H9 (cell line): ENCODE measurements at regions not wholly inside any gene's neighbourhood (a gene's known extent, or its start where the extent isn't known, plus 50 kb on each side); places are given as distances from the start of the nearest gene placed in this dataset.

ENCODE experiments used
- DNase-seq: peaks from one replicate; pipeline ENCODE4 v3.0.0-alpha.2; 2017
- H2AFZ ChIP-seq: one replicate; pipeline ENCODE4 v1.6.1; 2013; ENCODE audit warnings: mild to moderate bottlenecking, low read length, control low read depth, moderate library complexity
- H2AK5ac ChIP-seq: 2 replicates; pipeline ENCODE4 v1.6.1; 2013; ENCODE audit warnings: low read length, control low read depth, mixed read lengths; ENCODE audit not compliant: insufficient read length
- H2BK120ac ChIP-seq: one replicate; pipeline ENCODE4 v1.6.1; 2013; ENCODE audit warnings: low read depth, mild to moderate bottlenecking, low read length, control low read depth, inconsistent platforms; ENCODE audit not compliant: poor library complexity, severe bottlenecking
- H2BK12ac ChIP-seq: 2 replicates; pipeline ENCODE4 v1.6.1; 2013; ENCODE audit warnings: low read length, control low read depth, mixed read lengths, low read depth; ENCODE audit not compliant: insufficient read length
- H2BK15ac ChIP-seq: 2 replicates; pipeline ENCODE4 v1.6.1; 2013; ENCODE audit warnings: low read depth, low read length, control low read depth
- H2BK20ac ChIP-seq: one replicate; pipeline ENCODE4 v1.6.1; 2013; ENCODE audit warnings: low read depth, mild to moderate bottlenecking, low read length, control low read depth, inconsistent platforms; ENCODE audit not compliant: poor library complexity, severe bottlenecking
- H2BK5ac ChIP-seq: 2 replicates; pipeline ENCODE4 v1.6.1; 2013; ENCODE audit warnings: low read length, control low read depth, mixed read lengths; ENCODE audit not compliant: insufficient read length
- H3K14ac ChIP-seq: 2 replicates; pipeline ENCODE4 v1.6.1; 2013; ENCODE audit warnings: low read length, control low read depth; ENCODE audit not compliant: insufficient read depth
- H3K18ac ChIP-seq: 2 replicates; pipeline ENCODE4 v1.6.1; 2013; ENCODE audit warnings: low read depth, mild to moderate bottlenecking, mixed read lengths, low read length, control low read depth; ENCODE audit not compliant: insufficient read length
- H3K23ac ChIP-seq: 2 replicates; pipeline ENCODE4 v1.6.1; 2013; ENCODE audit warnings: low read length, control low read depth, mixed read lengths, low read depth; ENCODE audit not compliant: insufficient read length
- H3K23me2 ChIP-seq: 2 replicates; pipeline ENCODE4 v1.6.1; 2013; ENCODE audit warnings: low read depth, mild to moderate bottlenecking, mixed read lengths, low read length, control low read depth; ENCODE audit not compliant: insufficient read length, poor library complexity, severe bottlenecking
- H3K27ac ChIP-seq: 2 replicates; pipeline ENCODE4 v1.5.1; 2013; ENCODE audit warnings: low read length, control low read depth, mixed read lengths, low read depth; ENCODE audit not compliant: insufficient read length
- H3K27me3 ChIP-seq: 2 replicates; pipeline ENCODE4 v1.6.1; 2013; ENCODE audit warnings: low read length, control low read depth, inconsistent platforms; ENCODE audit not compliant: insufficient read depth
- H3K4ac ChIP-seq: 2 replicates; pipeline ENCODE4 v1.6.1; 2013; ENCODE audit warnings: low read depth, mild to moderate bottlenecking, control low read depth, inconsistent platforms, low read length, moderate library complexity
- H3K4me1 ChIP-seq: 2 replicates; pipeline ENCODE4 v1.6.1; 2013; ENCODE audit warnings: low read length, control low read depth, inconsistent platforms; ENCODE audit not compliant: insufficient read depth
- H3K4me2 ChIP-seq: 2 replicates; pipeline ENCODE4 v1.6.1; 2013; ENCODE audit warnings: low read length, control low read depth, mixed read lengths; ENCODE audit not compliant: insufficient read length, insufficient read depth
- H3K56ac ChIP-seq: 2 replicates; pipeline ENCODE4 v1.6.1; 2013; ENCODE audit warnings: low read depth, mild to moderate bottlenecking, mixed read lengths, low read length, control low read depth; ENCODE audit not compliant: insufficient read length
- H3K79me1 ChIP-seq: 2 replicates; pipeline ENCODE4 v1.6.1; 2013; ENCODE audit warnings: low read depth, mild to moderate bottlenecking, moderate library complexity, low read length, control low read depth, inconsistent platforms; ENCODE audit not compliant: insufficient read depth, poor library complexity, severe bottlenecking
- H3K79me2 ChIP-seq: 2 replicates; pipeline ENCODE4 v1.6.1; 2013; ENCODE audit warnings: low read length, control low read depth, inconsistent platforms; ENCODE audit not compliant: insufficient read depth
- H3K9ac ChIP-seq: 2 replicates; pipeline ENCODE4 v1.6.1; 2013; ENCODE audit warnings: low read length, control low read depth, mixed read lengths; ENCODE audit not compliant: insufficient read length; ENCODE audit errors: extremely low read depth
- H3K9me3 ChIP-seq: one replicate; pipeline ENCODE4 v1.6.1; 2013; ENCODE audit warnings: low read depth, low read length, inconsistent platforms; ENCODE audit not compliant: control insufficient read depth
- H3T11ph ChIP-seq: one replicate; pipeline ENCODE4 v1.6.1; 2013; ENCODE audit warnings: mild to moderate bottlenecking, low read length, control low read depth, inconsistent platforms
- H4K20me1 ChIP-seq: one replicate; pipeline ENCODE4 v1.6.1; 2013; ENCODE audit not compliant: control insufficient read depth, insufficient read length, insufficient read depth
- H4K5ac ChIP-seq: 2 replicates; pipeline ENCODE4 v1.6.1; 2013; ENCODE audit warnings: low read depth, mild to moderate bottlenecking, mixed read lengths, low read length, control low read depth; ENCODE audit not compliant: insufficient read length
- H4K8ac ChIP-seq: replicated peaks from 2 replicates; pipeline ENCODE4 v1.6.1; 2013; ENCODE audit warnings: low read length, control low read depth, mixed read lengths, low read depth; ENCODE audit not compliant: insufficient read length
- H4K91ac ChIP-seq: 2 replicates; pipeline ENCODE4 v1.6.1; 2013; ENCODE audit warnings: low read depth, mild to moderate bottlenecking, moderate library complexity, mixed read lengths, low read length, control low read depth; ENCODE audit not compliant: insufficient read length
- H3K27ac Mint-ChIP-seq, 3 experiments: 2 replicates in 2 of 3; 3 replicates in 1 of 3; pipeline ENCODE4 v1.8.0; 2020 to 2021; ENCODE audit warnings: mixed read lengths in 3 of 3, mild to moderate bottlenecking in 1 of 3, moderate library complexity in 1 of 3
- H3K27me3 Mint-ChIP-seq: 2 replicates; pipeline ENCODE4 v1.8.0; 2021; ENCODE audit warnings: low read depth, mild to moderate bottlenecking, moderate library complexity, mixed read lengths
- H3K36me3 Mint-ChIP-seq, 3 experiments: 2 replicates in 2 of 3; 3 replicates in 1 of 3; pipeline ENCODE4 v1.8.0; 2020 to 2021; ENCODE audit warnings: low read depth in 3 of 3, mixed read lengths in 3 of 3; ENCODE audit not compliant: insufficient read depth in 1 of 3
- H3K4me1 Mint-ChIP-seq, 2 experiments: 2 replicates each; pipeline ENCODE4 v1.8.0; 2020; ENCODE audit warnings: mixed read lengths in 2 of 2
- H3K4me3 Mint-ChIP-seq, 2 experiments: 2 replicates in 1 of 2; 3 replicates in 1 of 2; pipeline ENCODE4 v1.8.0; 2020 to 2021; ENCODE audit warnings: mild to moderate bottlenecking in 2 of 2, mixed read lengths in 2 of 2, moderate library complexity in 1 of 2
- H3K9me3 Mint-ChIP-seq, 2 experiments: 2 replicates in 1 of 2; 3 replicates in 1 of 2; pipeline ENCODE4 v1.8.0; 2020; ENCODE audit warnings: mild to moderate bottlenecking in 2 of 2, mixed read lengths in 2 of 2, moderate library complexity in 1 of 2
- WGBS: extraction: QIAGEN DNeasy Blood & Tissue Kit; methylation state at CpG from one replicate; pipeline ENCODE4 v1.1.7; 2013; ENCODE audit warnings: missing lambda C conversion rate, low lambda C conversion rate, mixed read lengths; ENCODE audit not compliant: insufficient read length; ENCODE audit errors: extremely low coverage; 5-methylcytosine and 5-hydroxymethylcytosine counted together
- TF ChIP-seq, protein P1 (sequence below): fragments of 200-600 bp; sonication (generic); conservative IDR thresholded peaks from 3 replicates; pipeline ENCODE4 v1.8.0; 2021; ENCODE audit warnings: antibody characterized with exemption, mild to moderate bottlenecking

DNA sequence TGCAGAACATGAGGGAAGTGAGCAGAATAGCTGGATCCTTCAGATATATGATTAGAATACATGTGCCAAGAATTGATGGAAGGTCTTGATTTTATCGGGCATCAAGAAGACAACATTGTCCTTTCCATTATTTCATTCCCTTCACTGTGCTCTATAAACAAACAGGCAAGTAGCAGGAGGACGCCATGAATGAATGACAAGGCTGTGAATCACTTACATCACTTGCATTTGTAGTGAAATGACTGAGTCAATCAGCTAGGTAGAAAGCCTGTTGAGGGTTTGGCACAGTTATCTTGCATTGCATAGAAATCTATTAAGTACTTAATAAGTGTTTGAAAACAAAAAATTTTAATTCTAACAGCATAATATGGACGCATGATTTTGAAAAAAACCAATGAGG is 548.8 kb upstream of the IZUMO3 start:
- Histone ChIP-seq H3K79me1 (no peaks in the 10 kb centered on the region), H3K27ac (no peak overlapping the region), H3K4me1 (peaks cover 3% of the 10 kb centered on the region; the same call in 1 of the 2 replicates), H3K23ac (no peak overlapping the region), H4K8ac (no peak overlapping the region), H3K23me2 (no peaks in the 10 kb centered on the region), H4K5ac (no peak overlapping the region), H3K4me2 (no peak overlapping the region), H3K79me2 (no peaks in the 10 kb centered on the region), H2BK20ac (no peak overlapping the region), H2BK5ac (no peak overlapping the region), H2BK15ac (no peak overlapping the region), H2BK12ac (no peak overlapping the region), H3K9ac (no peak overlapping the region), H3K27me3 (no peaks in the 10 kb centered on the region), H4K20me1 (no peaks in the 10 kb centered on the region), H3K56ac (no peak overlapping the region), H2AK5ac (no peak overlapping the region), H3K4ac (no peak overlapping the region), H3K18ac (no peak overlapping the region), H2BK120ac (no peak overlapping the region), H4K91ac (no peak overlapping the region), H2AFZ (no peak overlapping the region), H3T11ph (no peak overlapping the region), H3K14ac (no peak overlapping the region), H3K9me3 (no peaks in the 10 kb centered on the region)
- no peaks in the 10 kb centered on the region for H3K9me3 Mint-ChIP-seq
- no peaks in the 10 kb centered on the region for H3K36me3 Mint-ChIP-seq
- TF ChIP-seq, protein P1, sequence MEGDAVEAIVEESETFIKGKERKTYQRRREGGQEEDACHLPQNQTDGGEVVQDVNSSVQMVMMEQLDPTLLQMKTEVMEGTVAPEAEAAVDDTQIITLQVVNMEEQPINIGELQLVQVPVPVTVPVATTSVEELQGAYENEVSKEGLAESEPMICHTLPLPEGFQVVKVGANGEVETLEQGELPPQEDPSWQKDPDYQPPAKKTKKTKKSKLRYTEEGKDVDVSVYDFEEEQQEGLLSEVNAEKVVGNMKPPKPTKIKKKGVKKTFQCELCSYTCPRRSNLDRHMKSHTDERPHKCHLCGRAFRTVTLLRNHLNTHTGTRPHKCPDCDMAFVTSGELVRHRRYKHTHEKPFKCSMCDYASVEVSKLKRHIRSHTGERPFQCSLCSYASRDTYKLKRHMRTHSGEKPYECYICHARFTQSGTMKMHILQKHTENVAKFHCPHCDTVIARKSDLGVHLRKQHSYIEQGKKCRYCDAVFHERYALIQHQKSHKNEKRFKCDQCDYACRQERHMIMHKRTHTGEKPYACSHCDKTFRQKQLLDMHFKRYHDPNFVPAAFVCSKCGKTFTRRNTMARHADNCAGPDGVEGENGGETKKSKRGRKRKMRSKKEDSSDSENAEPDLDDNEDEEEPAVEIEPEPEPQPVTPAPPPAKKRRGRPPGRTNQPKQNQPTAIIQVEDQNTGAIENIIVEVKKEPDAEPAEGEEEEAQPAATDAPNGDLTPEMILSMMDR = no peak
- no peak overlapping the region for H3K4me3 Mint-ChIP-seq
- no peak for DNase-seq
- no peaks in the 10 kb centered on the region for H3K27me3 Mint-ChIP-seq
- H3K4me1 Mint-ChIP-seq = 0 out of 4 replicates have a peak, but pooled peaks cover 0 to 2% of the 10 kb centered on the region in 2 experiments
- no peak overlapping the region for H3K27ac Mint-ChIP-seq
- no CpG with 5 or more reads among the region's 3 CpGs for WGBS
